Hindlimb muscle (tissue), 1 donor: ENCODE measurements at regions not wholly inside any gene's neighbourhood (a gene's known extent, or its start where the extent isn't known, plus 50 kb on each side); places are given as distances from the start of the nearest gene placed in this dataset.
"Not testable (repeated sequence)": the region's sequence is repeated elsewhere in the genome, so short reads cannot be mapped to it uniquely, and the experiment has no call there.

Experiments used
- DNase-seq: peaks from one replicate; pipeline ENCODE4 v3.0.0-alpha.2; 2013

DNA sequence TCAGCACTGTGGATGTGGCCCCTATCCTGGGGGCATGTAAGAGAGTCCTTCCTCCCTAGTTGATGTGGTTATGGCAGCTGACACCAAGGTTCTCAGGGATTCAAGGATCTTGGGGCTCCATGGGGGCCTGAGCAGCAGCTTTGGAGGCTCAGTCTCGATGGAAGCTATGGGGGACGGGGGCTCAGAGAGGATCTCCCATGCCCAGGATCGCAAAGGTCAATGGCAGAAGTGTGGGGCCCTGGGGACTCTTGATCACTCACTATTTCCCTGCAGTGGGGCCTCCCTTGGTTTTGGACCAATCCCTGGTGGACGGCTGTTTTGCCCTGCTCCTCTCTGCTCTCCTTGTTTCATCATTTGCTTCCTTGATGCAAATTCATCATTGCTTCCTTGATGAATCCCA lies 885.9 kb downstream of the CDH8 start:
- no peak for DNase-seq

DNA sequence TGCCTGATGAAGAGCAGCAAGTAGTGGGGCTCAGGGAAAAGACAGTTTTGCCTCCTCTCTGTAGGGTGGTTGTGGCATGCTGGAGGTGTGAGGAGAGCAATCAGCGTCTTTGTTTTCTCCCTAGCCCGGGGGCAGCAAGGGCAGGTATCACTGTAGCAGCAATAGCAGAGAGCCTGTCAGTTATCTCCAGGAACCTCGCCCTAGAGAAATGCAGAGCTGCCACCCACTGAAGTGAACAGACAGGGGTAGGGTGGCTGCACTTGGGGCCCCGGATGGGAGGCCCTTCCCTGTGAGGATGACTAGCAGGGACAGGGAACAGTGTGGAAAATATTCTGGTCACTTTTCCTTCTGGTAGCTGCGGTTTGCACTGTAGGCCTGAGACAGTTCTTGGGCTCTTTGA lies 886.5 kb downstream of the CDH8 start:
- DNase-seq: no peak

DNA sequence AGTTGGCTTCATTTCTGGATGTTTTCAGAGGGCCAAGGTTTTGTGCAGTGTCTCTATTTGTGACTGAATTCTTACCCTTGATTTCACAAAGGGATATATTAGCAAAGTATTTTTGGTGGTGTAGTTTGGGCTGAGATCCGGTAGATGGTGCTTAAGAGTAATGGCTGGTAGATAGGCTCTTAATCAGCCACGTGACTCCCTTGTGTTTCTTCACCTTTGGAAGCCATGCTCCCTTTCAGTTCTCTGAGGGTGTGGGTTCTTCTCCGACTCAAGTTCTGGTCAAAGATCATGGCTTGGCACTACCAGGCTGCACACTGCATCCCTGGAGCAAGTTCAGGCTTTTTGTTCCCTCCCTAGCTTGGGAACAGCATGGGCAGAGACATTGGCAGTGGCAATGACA lies 887.3 kb downstream of the CDH8 start:
- DNase-seq: no peak

DNA sequence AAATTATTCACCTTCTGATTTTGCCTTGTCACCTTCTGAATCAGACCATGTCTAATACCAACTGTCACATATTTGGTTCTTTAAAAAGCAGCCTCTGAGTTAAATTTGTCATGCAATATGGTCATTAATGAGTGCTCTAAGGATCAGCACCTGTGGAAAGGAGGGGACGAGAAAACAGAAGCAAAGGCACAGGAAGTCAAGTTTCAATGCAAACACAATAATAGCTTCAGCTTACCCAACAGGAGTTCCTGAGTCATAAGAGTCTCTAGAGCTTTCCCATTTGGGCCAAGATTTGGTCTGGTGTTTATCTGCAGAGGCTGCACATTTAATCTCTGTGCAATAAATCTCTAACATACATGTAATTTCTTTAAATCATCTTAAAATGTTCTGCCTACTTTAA lies 889.8 kb downstream of the CDH8 start:
- DNase-seq: no peak

DNA sequence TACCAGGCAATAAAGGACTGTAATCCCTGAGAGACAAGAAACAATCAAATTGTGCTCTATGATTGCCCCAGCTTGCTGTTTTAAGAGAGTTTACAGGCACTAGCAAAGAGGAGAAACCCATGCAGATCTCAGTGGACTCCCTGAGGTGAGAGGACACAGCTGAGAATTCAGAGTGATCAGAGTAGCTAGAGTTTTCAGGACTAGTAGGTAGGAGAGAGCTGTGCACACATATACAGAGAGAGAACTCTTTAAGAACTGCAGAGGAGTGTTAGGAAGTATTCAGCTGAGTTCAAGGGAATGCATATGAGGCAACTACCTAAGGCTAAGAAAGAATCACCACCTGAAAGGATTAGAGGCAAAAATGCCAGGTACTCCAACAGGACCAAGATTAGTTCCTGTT lies 904.8 kb downstream of the CDH8 start:
- DNase-seq: no peak

DNA sequence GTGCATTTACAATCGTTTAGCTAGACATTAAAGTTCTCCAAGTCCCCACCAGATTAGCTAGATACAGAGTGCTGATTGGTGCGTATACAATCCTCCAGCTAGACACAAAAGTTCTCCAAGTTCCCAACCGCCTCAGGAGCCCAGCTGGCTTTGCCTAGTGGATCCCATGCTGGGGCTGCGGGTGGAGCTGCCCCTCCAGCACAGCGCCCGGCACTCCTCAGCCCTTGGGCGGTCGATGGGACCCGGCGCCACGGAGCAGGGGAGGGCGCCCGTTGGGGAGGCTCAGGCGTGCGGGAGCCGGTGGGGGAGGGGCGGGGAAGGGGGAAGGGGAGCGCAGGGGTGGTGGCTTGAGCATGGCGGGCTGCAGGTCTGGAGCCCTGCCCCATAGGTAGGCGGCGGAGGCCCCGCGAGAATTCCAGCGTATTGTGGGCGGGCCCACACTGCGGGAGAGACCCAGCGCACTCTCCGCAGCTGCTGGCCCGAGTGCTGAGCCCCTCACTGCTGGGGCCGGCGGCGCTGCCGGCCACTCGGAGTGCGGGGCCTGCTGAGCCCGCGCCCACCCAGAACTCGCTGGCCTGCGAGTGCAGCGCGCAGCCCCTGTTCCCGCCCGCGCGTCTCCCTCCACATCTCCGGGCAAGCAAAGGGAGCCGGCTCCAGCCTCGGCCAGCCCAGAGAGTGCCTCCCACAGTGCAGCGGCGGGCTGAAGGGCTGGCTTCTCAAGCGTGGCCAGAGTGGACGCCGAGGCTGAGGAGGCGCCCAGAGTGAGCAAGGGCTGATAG lies 907.5 kb downstream of the CDH8 start:
- DNase-seq: no peak

GRCh38 chr16:61105544-61105943 lies 930.7 kb downstream of the CDH8 start:
- no peak for DNase-seq

DNA sequence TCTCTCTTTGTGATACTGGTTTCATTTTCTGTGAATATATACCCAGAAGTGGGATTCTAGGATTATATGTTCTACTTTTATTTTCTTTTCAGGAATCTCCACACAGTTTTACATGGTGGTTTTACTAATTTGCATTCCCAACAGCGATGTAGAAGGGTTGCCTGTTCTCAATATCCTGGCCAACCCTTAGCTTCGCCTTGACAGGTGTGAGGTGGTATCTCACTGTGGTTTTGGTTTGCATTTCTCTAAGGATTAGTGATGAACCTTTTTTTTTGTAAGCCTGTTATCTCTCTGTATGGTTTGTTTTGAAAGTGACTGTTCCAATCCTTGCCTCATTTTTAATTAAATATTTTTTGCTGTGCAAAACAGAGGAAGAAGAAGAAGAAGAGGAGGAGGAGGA lies 937.7 kb downstream of the CDH8 start:
- DNase-seq: no peak

GRCh38 chr16:61091300-61091699 lies 944.9 kb downstream of the CDH8 start:
- not testable (repeated sequence) for DNase-seq

- DNase-seq: no peak
These were observed 952.5 kb downstream of the CDH8 start for GRCh38 chr16:61083711-61084110.

GRCh38 chr16:61074324-61074723 lies 961.9 kb downstream of the CDH8 start:
- DNase-seq: no peak

- no peak for DNase-seq
These were observed 978.6 kb downstream of the CDH8 start for GRCh38 chr16:61057635-61058034.

GRCh38 chr16:61050547-61050946 lies 985.7 kb downstream of the CDH8 start:
- DNase-seq: no peak

- no peak for DNase-seq
These were observed 990.3 kb downstream of the CDH8 start for GRCh38 chr16:61045931-61046330.

- peak; percentile 5 for DNase-seq
These were observed 993.5 kb downstream of the CDH8 start for GRCh38 chr16:61042737-61043136.

DNA sequence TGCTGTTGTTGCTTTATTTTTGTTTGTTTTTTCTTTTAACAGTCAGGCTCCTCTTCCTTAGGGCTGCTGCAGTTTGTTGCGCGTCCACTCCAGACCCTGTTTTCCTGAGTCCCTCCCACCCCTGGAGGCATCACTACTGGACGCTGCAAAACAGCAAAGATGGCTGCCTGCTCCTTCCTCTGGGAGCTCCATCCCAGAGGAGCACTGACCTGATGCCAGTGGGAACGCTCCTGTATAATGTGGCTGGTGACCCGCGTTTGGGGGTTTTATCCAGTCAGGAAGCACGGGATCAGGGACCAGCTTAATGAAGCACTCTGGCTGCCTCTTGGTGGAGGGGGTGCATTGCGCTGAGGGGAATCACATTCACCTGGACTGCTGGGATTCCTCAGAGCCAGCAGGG lies 1005.6 kb downstream of the CDH8 start:
- DNase-seq: no peak

GRCh38 chr16:61024180-61024900 lies 1011.9 kb downstream of the CDH8 start:
- no peak for DNase-seq

DNA sequence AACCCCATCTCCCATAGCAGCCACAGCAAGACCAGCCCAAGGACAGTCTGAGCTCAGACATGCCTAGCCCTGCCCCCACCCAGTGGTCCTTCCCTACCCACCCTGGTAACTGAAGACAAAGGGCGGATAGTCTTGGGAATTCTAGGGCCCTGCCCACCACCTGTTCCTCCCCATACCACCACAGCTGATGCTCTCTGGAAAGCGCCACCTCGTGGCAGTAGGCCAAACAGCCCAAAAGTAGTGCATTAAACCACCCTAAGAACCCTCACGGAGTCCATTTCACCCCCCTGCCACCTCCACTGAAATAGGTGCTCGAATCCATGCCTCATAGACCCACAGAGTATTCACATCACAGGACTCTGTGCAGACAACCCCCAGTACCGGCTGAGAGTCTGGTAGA lies 1021.4 kb downstream of the CDH8 start:
- DNase-seq: no peak

DNA sequence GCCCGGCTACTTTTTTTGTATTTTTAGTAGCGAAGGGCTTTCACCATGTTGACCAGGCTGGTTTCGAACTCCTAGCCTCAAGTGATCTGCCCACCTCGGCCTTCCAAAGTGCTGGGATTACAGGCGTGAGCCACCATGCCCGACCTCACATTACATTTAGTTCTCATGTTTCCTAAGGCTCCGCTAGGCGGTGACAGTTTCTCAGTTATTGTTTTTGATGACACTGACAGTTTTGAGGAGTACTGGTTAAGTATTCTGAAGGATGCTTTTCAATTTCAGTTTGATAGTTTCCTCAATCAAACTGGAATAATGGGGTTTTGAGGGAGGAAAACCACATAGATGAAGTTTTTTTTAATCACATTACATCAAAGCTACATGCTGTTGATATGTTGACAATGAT lies 1028.5 kb downstream of the CDH8 start:
- DNase-seq: no peak

DNA sequence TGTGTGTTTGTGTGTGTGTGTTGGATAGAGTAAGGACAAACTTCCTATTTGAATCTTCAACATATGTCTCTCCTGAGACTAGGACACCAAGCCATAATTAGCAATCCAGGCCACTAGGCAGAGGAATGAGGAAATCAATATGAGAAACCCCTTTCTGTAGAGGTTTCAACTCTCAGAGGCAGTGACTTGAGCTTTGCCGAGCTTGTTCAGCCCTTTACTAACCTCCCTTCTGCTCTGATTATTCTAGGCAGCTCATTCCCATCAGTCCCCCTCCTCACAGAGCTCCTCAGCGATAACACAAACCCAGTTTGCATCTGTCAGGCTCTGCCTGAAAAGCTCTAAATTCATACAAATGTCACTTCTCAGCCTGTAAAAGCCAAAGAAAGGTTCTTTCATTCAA lies 1030.3 kb downstream of the CDH8 start:
- DNase-seq: no peak

- no peak for DNase-seq
These were observed 1033.6 kb downstream of the CDH8 start for GRCh38 chr16:61002479-61003204.

DNA sequence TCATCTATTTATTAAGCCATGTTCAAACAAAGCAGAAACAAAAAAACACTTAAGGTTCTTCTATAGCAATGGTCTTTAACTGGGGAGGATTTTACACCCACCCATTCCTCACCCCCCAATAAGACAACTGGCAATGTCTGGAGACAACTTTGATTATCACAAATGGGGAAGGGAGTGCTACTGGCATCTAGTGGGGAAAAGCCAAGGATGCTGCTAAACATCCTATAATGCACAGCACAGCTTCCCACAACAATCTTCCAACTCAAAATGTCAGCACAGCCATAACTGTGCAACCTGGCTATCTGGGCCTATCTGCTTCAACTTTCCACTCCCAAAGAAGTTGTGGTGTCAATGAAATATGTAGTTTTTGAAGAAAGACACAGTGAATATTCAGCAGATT lies 1044.4 kb downstream of the CDH8 start:
- no peak for DNase-seq

DNA sequence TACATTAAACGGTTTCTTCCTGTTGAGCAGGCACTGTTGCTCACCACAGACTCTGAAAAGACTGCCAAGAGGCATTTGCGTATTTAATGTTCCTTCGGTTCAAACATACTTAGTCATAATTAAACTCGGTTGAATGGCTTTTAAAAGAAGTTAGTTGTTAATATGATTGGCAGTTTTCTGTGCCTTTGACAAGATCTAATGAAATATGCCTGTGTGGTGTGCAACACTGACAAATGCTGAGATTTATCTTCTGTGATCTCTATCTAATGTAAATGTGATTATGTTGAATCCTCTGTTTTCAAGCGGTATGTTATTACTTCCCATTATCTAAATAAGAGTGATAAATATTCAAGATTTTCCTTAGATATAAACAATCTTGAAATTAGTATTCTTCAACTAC lies 1046.6 kb downstream of the CDH8 start:
- no peak for DNase-seq

DNA sequence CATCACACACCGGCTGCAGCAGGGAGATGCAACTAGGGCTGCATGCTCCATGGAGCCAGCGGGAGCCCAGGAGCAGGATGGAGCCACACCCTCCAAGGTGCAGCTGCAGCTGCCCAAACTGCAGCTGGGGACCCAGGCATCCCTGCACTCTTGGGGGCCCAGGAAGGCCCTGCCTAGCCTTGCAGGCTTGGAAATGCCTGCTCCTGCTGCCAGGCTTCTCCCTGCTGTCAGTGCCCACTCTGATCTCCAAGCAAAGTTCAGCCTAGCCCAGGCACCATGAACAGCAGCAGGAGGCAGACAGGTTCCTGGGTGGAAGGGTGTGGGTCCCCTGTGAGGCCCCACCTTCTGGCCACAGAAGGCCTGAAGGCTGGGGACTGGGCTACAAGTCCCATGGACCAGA lies 1057.1 kb downstream of the CDH8 start:
- DNase-seq: no peak
